DOHH2 (cell line): ENCODE measurements at regions not wholly inside any gene's neighbourhood (a gene's known extent, or its start where the extent isn't known, plus 50 kb on each side); places are given as distances from the start of the nearest gene placed in this dataset.

Experiments
- H3F3A ChIP-seq: fragments of 200-600 bp; sonication (generic), shearing (Covaris generic); 2 replicates; pipeline ENCODE4 v1.6.0; 2016; ENCODE audit warnings: antibody characterized with exemption, mild to moderate bottlenecking; ENCODE audit not compliant: control insufficient read depth, insufficient read depth
- H3K27ac ChIP-seq: fragments of 200-600 bp; sonication (generic); 2 replicates; pipeline ENCODE4 v1.5.1; 2014; ENCODE audit warnings: low read depth, mild to moderate bottlenecking, low read length, moderate library complexity
- H3K27me3 ChIP-seq: fragments of 200-600 bp; sonication (generic); 2 replicates; pipeline ENCODE4 v1.6.1; 2014; ENCODE audit warnings: mild to moderate bottlenecking, low read length, mixed read lengths; ENCODE audit not compliant: control insufficient read depth
- H3K36me3 ChIP-seq: fragments of 200-600 bp; sonication (generic); 2 replicates; pipeline ENCODE4 v1.6.1; 2014; ENCODE audit warnings: mild to moderate bottlenecking, low read length, moderate library complexity, mixed read lengths; ENCODE audit not compliant: control insufficient read depth
- H3K4me1 ChIP-seq: fragments of 200-600 bp; sonication (generic); 2 replicates; pipeline ENCODE4 v1.6.1; 2014; ENCODE audit warnings: mild to moderate bottlenecking, low read length, mixed read lengths; ENCODE audit not compliant: control insufficient read depth
- H3K4me2 ChIP-seq: fragments of 200-600 bp; sonication (generic); 2 replicates; pipeline ENCODE4 v1.6.0; 2014; ENCODE audit warnings: mild to moderate bottlenecking, low read length, moderate library complexity
- H3K4me3 ChIP-seq: fragments of 200-600 bp; sonication (generic); 2 replicates; pipeline ENCODE4 v1.5.1; 2014; ENCODE audit warnings: mild to moderate bottlenecking, low read length, mixed read lengths
- H3K79me2 ChIP-seq: fragments of 200-600 bp; sonication (generic); 2 replicates; pipeline ENCODE4 v1.6.1; 2014; ENCODE audit warnings: mild to moderate bottlenecking, low read length, mixed read lengths; ENCODE audit not compliant: control insufficient read depth
- H3K9me2 ChIP-seq: fragments of 200-600 bp; sonication (generic); replicated peaks from 2 replicates; pipeline ENCODE4 v1.6.1; 2014; ENCODE audit warnings: mild to moderate bottlenecking, low read length, mixed read lengths; ENCODE audit not compliant: control insufficient read depth
- H3K9me3 ChIP-seq: fragments of 200-600 bp; sonication (generic); 2 replicates; pipeline ENCODE4 v1.6.1; 2014; ENCODE audit warnings: antibody characterized with exemption, low read length, mixed read lengths; ENCODE audit not compliant: control insufficient read depth, insufficient read depth
- H4K20me1 ChIP-seq: fragments of 200-600 bp; sonication (generic); 2 replicates; pipeline ENCODE4 v1.6.0; 2014; ENCODE audit warnings: low read depth, mild to moderate bottlenecking, antibody characterized with exemption, low read length, moderate library complexity; ENCODE audit not compliant: control insufficient read depth, insufficient read depth
- EZH2phosphoT487 ChIP-seq: fragments of 200-600 bp; sonication (generic); IDR thresholded peaks from 2 replicates; pipeline ENCODE4 v1.6.1; 2017; ENCODE audit warnings: borderline replicate concordance, mild to moderate bottlenecking, antibody characterized with exemption, low read length, moderate library complexity, mixed read lengths
- TF ChIP-seq, protein P1 (sequence below): fragments of 200-600 bp; sonication (generic); IDR thresholded peaks from one replicate; pipeline ENCODE4 v1.5.1; 2014; ENCODE audit warnings: antibody characterized with exemption, mild to moderate bottlenecking, low read depth, low read length; ENCODE audit not compliant: poor library complexity, severe bottlenecking

GRCh38 chr2:163456953-163457743 lies 278.7 kb downstream of the FIGN start:
- Histone ChIP-seq H3F3A (no peaks in the 10 kb centered on the region), H3K79me2 (no peaks in the 10 kb centered on the region), H3K4me3 (no peak overlapping the region), H3K4me2 (no peak overlapping the region), H3K27ac (no peak overlapping the region), H3K9me2 (no peaks in the 10 kb centered on the region), H3K9me3 (no peaks in the 10 kb centered on the region), H3K4me1 (no peaks in the 10 kb centered on the region), H3K36me3 (no peaks in the 10 kb centered on the region), H4K20me1 (no peaks in the 10 kb centered on the region), H3K27me3 (no peaks in the 10 kb centered on the region)
- TF ChIP-seq EZH2phosphoT487 = no peak
- TF ChIP-seq, protein P1, sequence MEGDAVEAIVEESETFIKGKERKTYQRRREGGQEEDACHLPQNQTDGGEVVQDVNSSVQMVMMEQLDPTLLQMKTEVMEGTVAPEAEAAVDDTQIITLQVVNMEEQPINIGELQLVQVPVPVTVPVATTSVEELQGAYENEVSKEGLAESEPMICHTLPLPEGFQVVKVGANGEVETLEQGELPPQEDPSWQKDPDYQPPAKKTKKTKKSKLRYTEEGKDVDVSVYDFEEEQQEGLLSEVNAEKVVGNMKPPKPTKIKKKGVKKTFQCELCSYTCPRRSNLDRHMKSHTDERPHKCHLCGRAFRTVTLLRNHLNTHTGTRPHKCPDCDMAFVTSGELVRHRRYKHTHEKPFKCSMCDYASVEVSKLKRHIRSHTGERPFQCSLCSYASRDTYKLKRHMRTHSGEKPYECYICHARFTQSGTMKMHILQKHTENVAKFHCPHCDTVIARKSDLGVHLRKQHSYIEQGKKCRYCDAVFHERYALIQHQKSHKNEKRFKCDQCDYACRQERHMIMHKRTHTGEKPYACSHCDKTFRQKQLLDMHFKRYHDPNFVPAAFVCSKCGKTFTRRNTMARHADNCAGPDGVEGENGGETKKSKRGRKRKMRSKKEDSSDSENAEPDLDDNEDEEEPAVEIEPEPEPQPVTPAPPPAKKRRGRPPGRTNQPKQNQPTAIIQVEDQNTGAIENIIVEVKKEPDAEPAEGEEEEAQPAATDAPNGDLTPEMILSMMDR = no peak

DNA sequence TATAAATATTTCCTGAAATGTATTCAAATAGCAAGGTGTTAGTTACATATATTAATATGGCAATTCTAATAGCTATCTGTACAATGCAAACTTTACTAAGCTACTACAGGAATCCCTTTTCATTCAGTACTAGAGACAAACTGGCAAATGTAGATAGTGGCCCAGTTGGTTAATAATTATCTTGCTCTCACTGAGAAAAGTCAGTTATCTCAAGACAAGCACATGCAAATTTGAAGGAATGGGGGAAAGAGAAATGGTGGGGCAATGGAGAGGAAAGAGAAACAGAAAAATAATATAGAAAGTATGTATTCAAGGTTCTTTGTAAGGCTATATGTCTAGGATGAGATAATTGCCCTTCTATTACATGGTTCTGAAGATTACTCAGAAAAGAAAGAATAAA lies 280.0 kb downstream of the FIGN start:
- Histone ChIP-seq H4K20me1 (no peaks in the 10 kb centered on the region), H3K4me1 (no peaks in the 10 kb centered on the region), H3K27ac (no peak overlapping the region), H3K9me3 (no peaks in the 10 kb centered on the region), H3K4me3 (no peak overlapping the region), H3K36me3 (no peaks in the 10 kb centered on the region), H3F3A (no peaks in the 10 kb centered on the region), H3K9me2 (no peaks in the 10 kb centered on the region), H3K79me2 (no peaks in the 10 kb centered on the region), H3K27me3 (no peaks in the 10 kb centered on the region), H3K4me2 (no peak overlapping the region)
- no peak for TF ChIP-seq EZH2phosphoT487

- H3K4me3 ChIP-seq = no peak overlapping the region
Measured at GRCh38 chr2:163453920-163454319, 281.9 kb downstream of the FIGN start.

DNA sequence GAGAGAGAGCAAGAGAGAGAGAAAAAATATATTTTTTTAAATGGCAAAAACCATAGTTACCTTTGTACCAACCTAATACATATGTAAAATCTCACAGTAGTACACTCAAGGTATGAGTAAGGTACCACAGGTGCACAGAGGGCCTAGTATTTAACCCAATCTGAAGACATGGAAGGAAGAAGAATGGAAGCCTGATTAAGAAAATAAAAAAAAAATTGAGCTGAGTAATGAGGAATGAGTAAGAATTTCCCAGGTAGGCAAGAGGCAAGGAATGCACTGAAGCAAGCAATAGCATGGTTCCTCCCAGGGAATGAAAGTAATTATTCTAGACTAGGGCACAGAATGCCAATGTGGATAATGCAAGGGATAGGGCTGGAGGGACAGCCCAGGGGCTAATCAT lies 294.2 kb downstream of the FIGN start:
- Histone ChIP-seq H3K4me1 (no peaks in the 10 kb centered on the region), H4K20me1 (no peaks in the 10 kb centered on the region), H3K4me2 (no peak overlapping the region), H3K4me3 (no peak overlapping the region), H3K36me3 (no peaks in the 10 kb centered on the region), H3F3A (no peaks in the 10 kb centered on the region), H3K9me2 (no peaks in the 10 kb centered on the region), H3K79me2 (no peaks in the 10 kb centered on the region), H3K27me3 (no peaks in the 10 kb centered on the region), H3K9me3 (no peaks in the 10 kb centered on the region), H3K27ac (no peak overlapping the region)
- TF ChIP-seq, protein P1 = no peak
- TF ChIP-seq EZH2phosphoT487 = no peak

More at GRCh38 chr2:163453920-163454319, 281.9 kb downstream of the FIGN start:
- Histone ChIP-seq H3K9me3 (no peaks in the 10 kb centered on the region), H3K27ac (no peak overlapping the region), H3K27me3 (no peaks in the 10 kb centered on the region), H3K4me1 (no peaks in the 10 kb centered on the region), H3K79me2 (no peaks in the 10 kb centered on the region), H3K4me2 (no peak overlapping the region), H4K20me1 (no peaks in the 10 kb centered on the region), H3F3A (no peaks in the 10 kb centered on the region), H3K9me2 (no peaks in the 10 kb centered on the region), H3K36me3 (no peaks in the 10 kb centered on the region)
- no peak for TF ChIP-seq EZH2phosphoT487
- TF ChIP-seq, protein P1 = no peak
